EL (cell line): ENCODE measurements at regions not wholly inside any gene's neighbourhood (a gene's known extent, or its start where the extent isn't known, plus 50 kb on each side); places are given as distances from the start of the nearest gene placed in this dataset.

ENCODE experiments used
- DNase-seq: peaks from one replicate; pipeline ENCODE4 v3.0.0-alpha.2; 2016

DNA sequence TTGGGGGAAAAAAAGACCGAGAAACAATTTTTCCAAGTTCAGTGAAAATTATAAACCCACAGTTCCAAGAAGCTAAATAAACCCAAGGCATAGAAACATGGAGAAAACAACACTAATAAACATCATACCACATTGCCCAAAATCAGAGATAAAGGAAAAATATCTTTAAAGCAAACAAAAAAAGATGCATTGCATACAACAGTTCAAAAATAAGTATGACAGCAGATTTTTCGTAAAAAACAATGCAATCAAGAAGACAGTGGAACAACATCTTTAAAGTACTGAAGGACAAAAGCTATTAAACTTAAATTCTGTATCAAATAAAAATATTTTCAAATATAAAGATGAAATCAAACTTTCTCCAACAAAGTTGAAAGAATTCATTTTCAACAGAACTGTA lies 921.3 kb downstream of the METTL15 start:
- DNase-seq, result no peak

GRCh38 chr11:29027436-29027835 lies 919.2 kb downstream of the METTL15 start:
- peak; percentile 19 for DNase-seq

DNA sequence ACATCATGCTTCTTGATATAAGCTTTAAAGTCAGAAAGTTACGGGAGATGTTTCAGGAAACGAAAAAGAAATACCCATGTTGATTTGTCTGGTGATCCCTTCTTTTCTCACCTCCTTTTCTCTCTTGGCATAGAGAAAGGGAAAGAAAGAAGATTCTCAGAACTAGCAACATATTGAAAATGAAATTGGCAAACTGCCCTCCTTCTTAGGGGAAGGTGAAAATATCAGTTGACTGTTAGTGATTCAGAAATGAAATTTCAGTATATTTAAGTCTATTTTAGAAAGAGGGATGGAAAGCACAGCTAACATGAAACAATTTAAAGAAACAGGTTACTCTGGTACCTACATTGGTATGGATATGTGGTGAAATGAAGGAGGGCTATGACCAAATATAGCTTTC lies 918.1 kb downstream of the METTL15 start:
- DNase-seq, result no peak

- peak; percentile 60 for DNase-seq
Observed at GRCh38 chr11:29025001-29025400, 916.8 kb downstream of the METTL15 start.

DNA sequence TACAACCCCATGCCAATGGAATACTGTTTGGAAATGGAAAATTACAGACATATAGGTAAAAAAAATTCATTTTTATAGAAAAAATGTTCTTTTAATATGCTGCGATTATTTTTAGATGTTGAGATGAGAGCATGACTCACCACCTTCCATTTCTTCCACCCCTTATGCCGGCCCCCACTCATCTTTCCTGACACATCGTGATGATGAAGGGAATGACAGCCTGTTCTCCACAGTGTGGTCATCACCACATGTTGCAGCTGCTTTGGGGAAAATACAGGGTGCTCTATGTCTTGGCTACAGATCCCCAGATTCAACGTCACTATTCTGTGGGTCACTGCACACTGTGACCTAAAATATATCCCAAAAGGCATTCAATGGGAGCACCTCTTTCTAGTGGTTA lies 916.2 kb downstream of the METTL15 start:
- DNase-seq, result no peak

DNA sequence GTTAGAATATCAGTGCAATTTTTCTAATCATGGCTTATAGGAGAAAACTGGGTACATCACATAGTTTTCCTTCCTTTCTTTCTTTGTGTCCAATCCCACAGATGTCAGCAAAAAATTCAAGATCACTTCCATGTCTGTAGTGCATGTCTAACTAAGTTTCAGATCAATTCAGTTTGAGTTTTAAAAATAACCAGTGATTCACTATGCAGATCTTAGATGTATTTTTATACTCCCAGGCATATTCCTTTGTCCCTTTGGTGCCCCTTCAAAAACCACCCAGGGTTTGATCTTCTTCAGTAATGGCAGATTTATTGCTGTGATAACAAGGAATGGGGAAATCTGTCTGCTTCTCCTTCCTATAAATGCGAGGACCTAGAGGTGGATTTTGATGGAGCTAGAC lies 915.6 kb downstream of the METTL15 start:
- DNase-seq, result no peak

GRCh38 chr11:29022676-29023075 lies 914.5 kb downstream of the METTL15 start:
- DNase-seq, result peak; percentile 25

GRCh38 chr11:29019960-29020683 lies 911.9 kb downstream of the METTL15 start:
- DNase-seq, result peak; percentile 76

- DNase-seq, result peak; percentile 83
Observed at GRCh38 chr11:29018631-29019030, 910.4 kb downstream of the METTL15 start.

- no peak for DNase-seq
Observed at GRCh38 chr11:29017941-29018340, 909.8 kb downstream of the METTL15 start.

DNA sequence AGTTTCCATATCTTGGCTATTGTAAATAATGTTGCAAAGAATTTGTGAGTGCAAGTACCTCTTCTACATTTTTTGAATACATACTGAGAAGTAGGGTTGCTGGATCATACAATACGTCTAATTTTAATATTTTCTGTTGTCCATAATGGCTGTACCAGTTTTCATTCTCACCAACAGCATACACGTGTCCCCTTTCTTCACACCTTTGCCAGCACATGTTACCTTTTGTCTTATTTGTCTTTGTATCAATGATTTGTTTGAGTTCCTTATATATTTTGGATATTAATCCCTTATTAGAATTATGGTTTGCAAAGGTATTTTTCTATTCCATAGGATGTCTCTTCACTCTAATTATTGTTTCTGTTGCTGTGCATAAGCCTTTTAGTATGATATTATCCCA lies 904.3 kb downstream of the METTL15 start:
- no peak for DNase-seq

GRCh38 chr11:29009426-29009825 lies 901.2 kb downstream of the METTL15 start:
- peak; percentile 66 for DNase-seq

- no peak for DNase-seq
Observed at GRCh38 chr11:29008481-29008880, 900.3 kb downstream of the METTL15 start.

DNA sequence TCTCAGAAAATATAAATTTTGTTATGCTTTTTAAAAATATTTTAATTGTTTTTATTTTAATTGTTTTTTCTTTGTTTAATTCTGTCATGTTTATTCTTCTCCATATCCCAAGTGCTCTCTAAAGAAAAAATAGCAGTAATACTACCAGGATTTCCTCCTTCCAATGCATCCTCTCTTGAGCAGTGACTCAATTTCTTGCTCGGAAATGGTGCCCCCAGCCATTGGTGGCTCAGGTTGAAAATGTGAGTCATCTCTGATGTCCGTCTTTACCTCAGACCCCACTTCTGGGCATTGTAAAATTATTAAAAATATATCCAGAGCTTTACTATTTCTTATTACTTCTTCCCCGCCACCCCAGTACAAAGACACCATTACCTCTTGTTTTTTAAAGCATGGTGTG lies 898.5 kb downstream of the METTL15 start:
- DNase-seq, result no peak

GRCh38 chr11:29005401-29005980 lies 897.3 kb downstream of the METTL15 start:
- no peak for DNase-seq

DNA sequence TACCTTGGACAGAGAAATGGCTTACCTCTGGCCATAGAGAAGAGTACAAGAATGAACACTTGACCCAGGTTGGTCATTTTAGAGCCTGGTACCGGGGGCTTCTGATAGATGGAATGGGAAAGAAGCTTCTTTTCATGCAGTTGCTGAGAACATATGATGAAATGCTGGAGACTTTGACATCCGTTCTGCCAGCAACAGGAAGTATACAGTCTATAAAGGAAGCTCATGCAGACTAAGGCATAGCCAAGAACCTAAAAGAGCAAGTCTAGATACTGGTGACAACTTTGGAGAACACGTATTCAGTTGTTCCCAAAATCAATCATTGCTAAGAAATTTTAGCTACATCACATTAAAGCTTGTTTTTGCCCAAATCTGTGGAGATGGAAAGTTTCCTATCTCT lies 894.6 kb downstream of the METTL15 start:
- no peak for DNase-seq

DNA sequence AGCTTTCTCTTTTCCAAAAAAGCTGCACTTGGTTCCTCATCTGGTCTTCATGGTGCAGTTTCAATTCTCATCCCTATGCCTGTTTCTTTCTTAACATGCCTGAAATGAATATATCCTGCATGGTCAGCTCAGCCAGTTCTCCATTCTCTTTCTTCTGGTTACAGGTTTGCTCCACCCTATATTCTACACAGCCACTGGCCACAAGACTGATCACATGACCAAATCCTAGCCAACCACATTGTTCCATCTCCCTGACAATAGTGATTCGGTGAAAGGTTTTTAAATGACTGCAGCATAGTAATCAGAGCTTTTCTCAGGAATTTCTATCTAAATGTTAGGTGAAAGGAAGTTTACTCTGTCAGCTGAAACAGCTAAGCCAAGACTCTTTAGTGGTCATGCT lies 891.4 kb downstream of the METTL15 start:
- no peak for DNase-seq

- DNase-seq, result no peak
Observed at GRCh38 chr11:28992996-28993395, 884.8 kb downstream of the METTL15 start.

DNA sequence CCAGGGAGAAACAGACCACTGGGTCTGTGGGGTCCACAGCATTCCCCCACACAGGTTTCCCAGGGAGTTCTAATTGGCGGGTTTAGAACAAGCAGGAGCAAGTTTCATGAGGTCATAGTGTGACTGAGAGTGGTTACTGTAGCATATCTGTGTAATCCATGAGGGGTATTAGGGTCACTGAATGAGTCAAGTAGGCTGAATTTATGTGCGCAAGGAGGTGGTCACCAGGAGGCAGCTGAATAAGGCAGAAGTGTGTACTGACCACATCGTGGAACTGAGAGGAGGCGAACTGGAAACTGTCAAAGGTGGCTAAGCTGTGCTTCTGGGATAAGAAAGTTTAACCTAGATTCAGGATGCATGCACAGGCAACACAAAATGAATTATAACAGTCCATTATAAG lies 876.0 kb downstream of the METTL15 start:
- no peak for DNase-seq

GRCh38 chr11:28983780-28984179 lies 875.6 kb downstream of the METTL15 start:
- DNase-seq, result no peak

- DNase-seq, result peak; percentile 27
Observed at GRCh38 chr11:28981381-28981780, 873.2 kb downstream of the METTL15 start.

DNA sequence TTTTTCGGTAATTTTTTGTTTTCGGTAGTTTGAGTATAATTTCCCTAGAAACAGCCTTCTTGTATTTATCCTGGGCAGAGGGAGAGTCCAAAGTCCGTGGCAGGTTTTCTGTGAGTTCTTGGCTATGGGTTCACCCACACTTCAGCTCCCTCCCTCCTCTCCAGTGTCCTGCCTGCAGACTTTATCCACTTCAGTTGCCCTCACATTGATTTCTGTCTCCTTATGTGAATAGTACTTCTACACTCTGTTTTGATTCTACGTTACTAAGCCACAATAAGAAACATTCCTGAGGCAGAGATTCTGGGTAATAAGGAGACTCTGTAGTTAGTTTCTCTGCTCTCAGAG lies 868.6 kb downstream of the METTL15 start:
- DNase-seq, result no peak

GRCh38 chr11:28976012-28976800 lies 868.0 kb downstream of the METTL15 start:
- no peak for DNase-seq

DNA sequence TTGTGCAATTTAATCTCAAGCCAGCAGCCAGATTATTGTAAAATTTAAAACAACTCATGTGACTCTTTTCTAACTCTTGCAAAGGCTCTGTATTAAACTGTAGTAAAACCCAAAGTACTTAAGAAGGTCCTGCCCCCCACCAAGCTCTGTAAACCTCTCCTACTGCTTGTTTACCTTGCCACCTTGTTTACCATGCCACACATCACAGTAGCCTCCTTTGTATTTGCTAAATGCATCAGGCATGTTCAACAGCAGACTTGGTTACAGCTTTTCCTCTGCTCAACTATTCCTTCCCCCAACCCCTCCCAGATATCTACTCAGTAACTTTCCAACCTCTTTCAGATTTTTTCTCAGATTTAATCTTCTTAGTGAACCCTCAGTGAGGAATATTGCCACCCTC lies 861.6 kb downstream of the METTL15 start:
- no peak for DNase-seq
